ENCODE measurements at regions not wholly inside any gene's neighbourhood (a gene's known extent, or its start where the extent isn't known, plus 50 kb on each side); places are given as distances from the start of the nearest gene placed in this dataset. TPM values are rescaled to one million over a fixed set of nuclear protein-coding genes. Genes with fewer than 3 reads are reported as not detected.

Small RNA genes in the stretch of these regions (small RNA-seq; reads per million reads assigned to genes)
- gene AC106712.1 (ENCODE audit: insufficient read length, low read depth, low replicate concordance) (not detected), gene RF00019 (ENCODE audit: insufficient read length, low read depth, low replicate concordance) (not detected)

Data from B cell (primary cell).